Gastroesophageal sphincter (tissue), 4 donors: ENCODE measurements at regions not wholly inside any gene's neighbourhood (a gene's known extent, or its start where the extent isn't known, plus 50 kb on each side); places are given as distances from the start of the nearest gene placed in this dataset.

Experiments
- ATAC-seq: fragments of 150-250 bp; one replicate; pipeline ENCODE4 v1.9.1; 2016; ENCODE audit warnings: mild to moderate bottlenecking, moderate library complexity
- H3K27ac ChIP-seq, 4 donors: fragments of 200-600 bp; sonication (generic) in 3 of 4; 1 replicate in 3 of 4; 2 replicates in 1 of 4; pipeline ENCODE4 v1.5.1; 2016 to 2019
- H3K27me3 ChIP-seq: fragments of 200-600 bp; sonication (generic); one replicate; pipeline ENCODE4 v1.5.1; 2019
- H3K36me3 ChIP-seq, 2 donors: fragments of 200-600 bp; sonication (generic); one replicate each; pipeline ENCODE4 v1.5.1; 2019; ENCODE audit warnings: control low read depth in 1 of 2
- H3K4me1 ChIP-seq, 3 donors: fragments of 200-600 bp; sonication (generic); 1 replicate in 2 of 3; 2 replicates in 1 of 3; pipeline ENCODE4 v1.5.1; 2016 to 2019; ENCODE audit warnings: control low read depth in 2 of 3
- H3K4me3 ChIP-seq, 2 donors: fragments of 200-600 bp; sonication (generic); one replicate each; pipeline ENCODE4 v1.5.1; 2019; ENCODE audit warnings: mild to moderate bottlenecking in 1 of 2, moderate library complexity in 1 of 2
- H3K9me3 ChIP-seq, 3 donors: fragments of 200-600 bp; sonication (generic); one replicate each; pipeline ENCODE4 v1.5.1; 2017 to 2019; ENCODE audit warnings: control low read depth in 2 of 3
- EP300 ChIP-seq: sonication (generic); formaldehyde crosslinking; IDR thresholded peaks from one replicate; pipeline ENCODE4 v1.6.1; 2017; ENCODE audit warnings: antibody characterized with exemption, mild to moderate bottlenecking
- POLR2A ChIP-seq, 2 donors: fragments of 450-650 bp; IDR thresholded peaks; one replicate each; pipeline ENCODE4 v1.6.1; 2017; ENCODE audit warnings: antibody characterized with exemption in 2 of 2, mild to moderate bottlenecking in 2 of 2, moderate library complexity in 1 of 2
- POLR2AphosphoS5 ChIP-seq: sonication (generic); formaldehyde crosslinking; IDR thresholded peaks from one replicate; pipeline ENCODE4 v1.6.1; 2017; ENCODE audit warnings: antibody characterized with exemption
- WGBS, 2 donors: methylation state at CpG; one replicate each; pipeline ENCODE4 v1.1.5; 2018; ENCODE audit warnings: low coverage in 1 of 2; 5-methylcytosine and 5-hydroxymethylcytosine counted together
- TF ChIP-seq, protein P1 (sequence below), 4 experiments: fragments of 200-600 bp in 2 of 4; fragments of 450-650 bp in 2 of 4; sonication (generic) in 1 of 4; IDR thresholded peaks; one replicate each; pipeline ENCODE4 v1.5.1; 2017 to 2019; ENCODE audit warnings: antibody characterized with exemption in 4 of 4, mild to moderate bottlenecking in 2 of 4, moderate library complexity in 2 of 4

DNA sequence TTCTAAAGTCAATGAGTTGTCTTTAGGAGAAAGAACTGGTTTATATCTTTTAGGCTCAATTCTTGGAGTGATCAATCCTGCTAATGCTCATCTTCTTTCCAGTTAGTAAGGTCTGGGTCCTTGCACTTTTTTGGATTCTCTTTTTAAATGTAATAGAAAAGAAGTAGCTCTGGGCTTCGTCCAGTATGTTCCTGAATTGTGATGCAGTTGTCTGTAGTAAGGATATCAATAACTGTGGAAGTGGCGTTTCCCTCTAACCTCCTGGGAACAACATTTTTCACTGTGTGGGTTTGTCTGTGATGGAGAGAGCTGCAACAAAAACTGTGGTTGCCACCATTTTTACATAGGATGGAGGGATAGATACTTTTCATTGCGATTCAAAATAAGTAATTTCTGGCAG is 367.2 kb downstream of the USP25 start:
- no peak for ATAC-seq
- H3K36me3 ChIP-seq: no peaks in the 10 kb centered on the region
- no peak for TF ChIP-seq EP300
- TF ChIP-seq POLR2AphosphoS5: no peak
- TF ChIP-seq, protein P1, sequence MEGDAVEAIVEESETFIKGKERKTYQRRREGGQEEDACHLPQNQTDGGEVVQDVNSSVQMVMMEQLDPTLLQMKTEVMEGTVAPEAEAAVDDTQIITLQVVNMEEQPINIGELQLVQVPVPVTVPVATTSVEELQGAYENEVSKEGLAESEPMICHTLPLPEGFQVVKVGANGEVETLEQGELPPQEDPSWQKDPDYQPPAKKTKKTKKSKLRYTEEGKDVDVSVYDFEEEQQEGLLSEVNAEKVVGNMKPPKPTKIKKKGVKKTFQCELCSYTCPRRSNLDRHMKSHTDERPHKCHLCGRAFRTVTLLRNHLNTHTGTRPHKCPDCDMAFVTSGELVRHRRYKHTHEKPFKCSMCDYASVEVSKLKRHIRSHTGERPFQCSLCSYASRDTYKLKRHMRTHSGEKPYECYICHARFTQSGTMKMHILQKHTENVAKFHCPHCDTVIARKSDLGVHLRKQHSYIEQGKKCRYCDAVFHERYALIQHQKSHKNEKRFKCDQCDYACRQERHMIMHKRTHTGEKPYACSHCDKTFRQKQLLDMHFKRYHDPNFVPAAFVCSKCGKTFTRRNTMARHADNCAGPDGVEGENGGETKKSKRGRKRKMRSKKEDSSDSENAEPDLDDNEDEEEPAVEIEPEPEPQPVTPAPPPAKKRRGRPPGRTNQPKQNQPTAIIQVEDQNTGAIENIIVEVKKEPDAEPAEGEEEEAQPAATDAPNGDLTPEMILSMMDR (IDR thresholded peaks at IDR 0.05): no peak
- no peak for TF ChIP-seq POLR2A (IDR thresholded peaks at IDR 0.05)
- no peak overlapping the region for H3K4me3 ChIP-seq
- WGBS, 2 donors: 82 to 90% methylated on average over 3 of the region's 3 CpGs
- no peak overlapping the region for H3K27ac ChIP-seq
- no peaks in the 10 kb centered on the region for H3K9me3 ChIP-seq
- no peaks in the 10 kb centered on the region for H3K27me3 ChIP-seq
- no peaks in the 10 kb centered on the region for H3K4me1 ChIP-seq

DNA sequence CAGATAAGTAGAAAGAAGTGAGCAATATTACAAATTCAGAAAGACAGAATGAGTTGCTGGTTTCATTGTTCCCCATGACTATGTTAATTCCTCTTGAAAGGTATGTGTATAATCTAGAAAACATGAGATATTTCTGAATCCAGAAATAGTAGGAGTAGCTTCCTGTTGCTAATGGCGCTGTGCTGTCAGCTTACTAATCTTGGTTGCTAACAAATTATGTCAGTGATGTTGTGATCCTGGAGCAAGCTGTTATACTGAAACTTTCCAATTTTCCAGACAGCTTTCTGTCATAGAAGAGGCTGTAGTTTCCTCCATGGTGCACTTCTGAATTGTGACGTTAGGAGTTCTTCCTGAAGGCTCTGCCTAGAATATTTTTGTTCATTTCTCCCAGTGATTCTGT is 372.3 kb downstream of the USP25 start:
- Histone ChIP-seq H3K4me1 (no peaks in the 10 kb centered on the region), H3K27me3 (no peaks in the 10 kb centered on the region), H3K9me3 (no peaks in the 10 kb centered on the region), H3K27ac (no peak overlapping the region), H3K36me3 (no peaks in the 10 kb centered on the region), H3K4me3 (no peak overlapping the region)
- no peak for ATAC-seq
- TF ChIP-seq EP300 (no peak), POLR2AphosphoS5 (no peak), POLR2A (IDR thresholded peaks at IDR 0.05) (no peak)
- TF ChIP-seq, protein P1 (IDR thresholded peaks at IDR 0.05): no peak
- WGBS, 2 donors: 46 to 54% methylated on average over 2 of the region's 2 CpGs

DNA sequence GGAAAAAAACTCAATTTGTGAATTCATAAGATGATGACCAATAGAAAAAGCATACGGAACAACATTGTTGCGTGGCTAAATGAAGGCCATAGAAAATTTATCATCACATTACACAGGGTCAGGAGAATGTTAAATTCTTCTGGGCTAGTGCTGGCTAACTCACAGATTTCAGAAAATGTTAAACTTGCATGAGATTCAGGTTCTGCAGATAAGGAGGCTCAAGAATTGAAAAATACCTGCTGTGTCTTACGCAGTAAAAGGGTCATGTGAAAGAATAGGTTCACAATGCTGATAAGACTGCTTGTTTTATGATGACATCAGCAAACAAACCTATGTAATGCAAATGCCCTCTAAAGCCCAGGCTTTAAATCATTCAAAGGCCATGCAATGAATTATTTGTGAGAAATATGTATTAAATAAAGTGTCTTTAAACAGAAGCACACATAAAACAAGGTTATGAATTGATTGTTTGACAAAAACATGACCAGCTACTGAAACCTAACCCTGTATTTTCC is 378.8 kb downstream of the USP25 start:
- Histone ChIP-seq H3K27me3 (no peaks in the 10 kb centered on the region), H3K4me1 (no peaks in the 10 kb centered on the region), H3K36me3 (no peaks in the 10 kb centered on the region), H3K27ac (no peak overlapping the region), H3K4me3 (no peak overlapping the region), H3K9me3 (no peaks in the 10 kb centered on the region)
- ATAC-seq: no peak
- WGBS, 2 donors: 94 to 100% methylated on average over 3 of the region's 3 CpGs
- TF ChIP-seq EP300 (no peak), POLR2A (IDR thresholded peaks at IDR 0.05) (no peak), POLR2AphosphoS5 (no peak)
- TF ChIP-seq, protein P1 (IDR thresholded peaks at IDR 0.05): no peak

DNA sequence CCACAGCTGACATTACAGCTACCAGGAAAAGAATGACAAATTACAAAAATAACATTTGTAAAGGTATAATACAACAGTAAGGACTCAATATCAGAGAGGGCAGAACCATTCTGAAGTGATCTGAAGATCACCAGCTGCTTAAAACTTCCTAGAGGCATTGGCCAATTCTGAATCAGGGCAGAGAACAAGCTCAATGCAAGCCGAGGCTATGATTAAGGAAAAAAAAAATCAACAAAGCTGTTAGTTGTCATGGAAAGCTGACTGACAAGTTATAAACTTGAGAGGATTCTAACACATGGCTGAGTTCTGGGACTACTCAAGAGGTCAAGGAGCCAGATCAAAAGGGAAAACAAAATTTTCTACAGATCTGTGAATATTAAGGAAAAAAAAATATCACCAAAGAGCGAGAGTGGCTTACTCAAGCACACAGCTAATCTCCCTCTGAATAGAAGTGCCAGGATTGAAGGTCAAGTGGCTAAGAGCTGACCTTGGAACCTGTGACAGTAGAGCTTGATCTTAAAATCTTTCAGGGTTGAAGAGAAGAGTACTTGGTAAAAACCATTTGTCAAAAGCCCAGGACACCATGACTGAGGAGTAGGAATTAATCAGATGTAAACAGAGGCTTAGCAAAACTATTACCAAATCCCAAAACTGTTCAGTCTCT is 383.4 kb downstream of the USP25 start:
- peak; percentile 35 for TF ChIP-seq POLR2AphosphoS5
- TF ChIP-seq, protein P1 (IDR thresholded peaks at IDR 0.05): no peak
- TF ChIP-seq POLR2A (IDR thresholded peaks at IDR 0.05): no peak
- no peak for TF ChIP-seq EP300
- Histone ChIP-seq H3K4me3 (no peak overlapping the region), H3K27me3 (no peaks in the 10 kb centered on the region), H3K36me3 (no peaks in the 10 kb centered on the region), H3K4me1 (no peaks in the 10 kb centered on the region), H3K27ac (peak overlapping the region in 3 of 4 donors; percentile 20 to 46 (median 27)), H3K9me3 (no peaks in the 10 kb centered on the region)
- peak; percentile 55 for ATAC-seq
- 17 to 61% methylated on average over 2 of the region's 2 CpGs for WGBS, 2 donors

DNA sequence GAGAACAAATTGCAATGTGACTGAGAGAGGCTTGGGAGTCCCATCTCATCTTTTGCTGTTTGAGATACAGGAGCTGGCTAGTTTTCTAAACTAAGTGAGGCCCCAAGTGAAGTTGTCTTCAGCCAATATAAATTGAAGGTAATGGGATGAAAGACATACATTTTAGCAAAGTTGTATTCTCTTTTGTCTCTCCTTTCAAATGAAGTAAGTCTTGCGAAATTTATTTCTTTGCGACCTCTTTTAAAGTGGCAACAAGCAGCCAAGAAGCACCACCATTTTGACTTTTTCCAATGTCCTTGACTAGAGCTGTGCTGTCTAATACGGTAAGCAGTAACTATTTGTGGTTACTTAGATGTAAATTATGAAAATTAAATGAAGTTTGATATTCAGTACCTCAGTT is 385.7 kb downstream of the USP25 start:
- TF ChIP-seq, protein P1 (IDR thresholded peaks at IDR 0.05): no peak
- TF ChIP-seq EP300: no peak
- TF ChIP-seq POLR2A (IDR thresholded peaks at IDR 0.05): no peak
- TF ChIP-seq POLR2AphosphoS5: no peak
- 91 to 100% methylated on average over 2 to 3 of the region's 3 CpGs for WGBS, 2 donors
- no peaks in the 10 kb centered on the region for H3K27me3 ChIP-seq
- ATAC-seq: no peak
- H3K9me3 ChIP-seq: no peaks in the 10 kb centered on the region
- H3K27ac ChIP-seq: no peak overlapping the region
- H3K4me1 ChIP-seq: no peaks in the 10 kb centered on the region
- no peaks in the 10 kb centered on the region for H3K36me3 ChIP-seq
- H3K4me3 ChIP-seq: no peak overlapping the region
